Peyer's patch (tissue), 4 donors: ENCODE measurements at regions not wholly inside any gene's neighbourhood (a gene's known extent, or its start where the extent isn't known, plus 50 kb on each side); places are given as distances from the start of the nearest gene placed in this dataset.

Experiments
- CTCF ChIP-seq, 6 experiments: fragments of 450-650 bp in 4 of 6; fragments of 200-600 bp in 2 of 6; sonication (generic) in 1 of 6; IDR thresholded peaks; one replicate each; pipeline ENCODE4 v1.5.1; 2017 to 2019; ENCODE audit warnings: antibody characterized with exemption in 6 of 6, mild to moderate bottlenecking in 3 of 6, moderate library complexity in 1 of 6
- POLR2A ChIP-seq, 2 donors: fragments of 450-650 bp; IDR thresholded peaks; one replicate each; pipeline ENCODE4 v1.5.1; 2017; ENCODE audit warnings: antibody characterized with exemption in 2 of 2, mild to moderate bottlenecking in 2 of 2, moderate library complexity in 2 of 2

- TF ChIP-seq CTCF (IDR thresholded peaks at IDR 0.05) (no peak), POLR2A (IDR thresholded peaks at IDR 0.05) (no peak)
Measured at GRCh38 chr6:135600931-135601330, 103.4 kb upstream of the AHI1 start.
